IMR-90 (cell line): ENCODE measurements at regions not wholly inside any gene's neighbourhood (a gene's known extent, or its start where the extent isn't known, plus 50 kb on each side); places are given as distances from the start of the nearest gene placed in this dataset.

Source experiments
- POLR2A ChIP-seq: IDR thresholded peaks from 2 replicates; pipeline ENCODE4 v1.6.1; 2012; ENCODE audit warnings: mild to moderate bottlenecking, low read depth, low read length
- RAD21 ChIP-seq: IDR thresholded peaks from 2 replicates; pipeline ENCODE4 v1.6.1; 2012; ENCODE audit warnings: low read length, improper control_type of control experiment
- TF ChIP-seq, protein P1 (sequence below): conservative IDR thresholded peaks from 2 replicates; pipeline ENCODE4 v1.5.1; 2012; ENCODE audit warnings: mild to moderate bottlenecking, low read depth, low read length, improper control_type of control experiment

DNA sequence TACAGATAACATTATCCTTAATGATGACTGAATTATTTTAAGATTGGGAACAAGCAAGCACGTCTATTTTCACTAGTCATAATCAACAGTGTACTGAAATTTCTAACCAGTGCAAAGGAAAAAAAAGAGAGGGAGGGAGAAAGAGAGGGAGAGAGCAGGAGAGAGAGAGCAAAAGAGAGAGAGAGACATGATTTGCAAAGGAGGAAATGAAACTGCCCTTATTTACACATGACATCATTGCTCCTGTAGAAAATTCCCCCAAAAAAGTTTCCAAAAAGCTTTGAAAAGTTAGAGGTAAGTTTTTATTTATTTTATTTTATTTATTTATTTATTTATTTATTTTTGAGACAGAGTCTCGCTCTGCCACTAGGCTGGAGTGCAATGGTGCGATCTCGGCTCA is 355.3 kb upstream of the CELF4 start:
- TF ChIP-seq, protein P1, sequence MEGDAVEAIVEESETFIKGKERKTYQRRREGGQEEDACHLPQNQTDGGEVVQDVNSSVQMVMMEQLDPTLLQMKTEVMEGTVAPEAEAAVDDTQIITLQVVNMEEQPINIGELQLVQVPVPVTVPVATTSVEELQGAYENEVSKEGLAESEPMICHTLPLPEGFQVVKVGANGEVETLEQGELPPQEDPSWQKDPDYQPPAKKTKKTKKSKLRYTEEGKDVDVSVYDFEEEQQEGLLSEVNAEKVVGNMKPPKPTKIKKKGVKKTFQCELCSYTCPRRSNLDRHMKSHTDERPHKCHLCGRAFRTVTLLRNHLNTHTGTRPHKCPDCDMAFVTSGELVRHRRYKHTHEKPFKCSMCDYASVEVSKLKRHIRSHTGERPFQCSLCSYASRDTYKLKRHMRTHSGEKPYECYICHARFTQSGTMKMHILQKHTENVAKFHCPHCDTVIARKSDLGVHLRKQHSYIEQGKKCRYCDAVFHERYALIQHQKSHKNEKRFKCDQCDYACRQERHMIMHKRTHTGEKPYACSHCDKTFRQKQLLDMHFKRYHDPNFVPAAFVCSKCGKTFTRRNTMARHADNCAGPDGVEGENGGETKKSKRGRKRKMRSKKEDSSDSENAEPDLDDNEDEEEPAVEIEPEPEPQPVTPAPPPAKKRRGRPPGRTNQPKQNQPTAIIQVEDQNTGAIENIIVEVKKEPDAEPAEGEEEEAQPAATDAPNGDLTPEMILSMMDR: no peak
- TF ChIP-seq RAD21 (no peak), POLR2A (no peak)
